Natural killer cell (primary cell): ENCODE measurements at regions not wholly inside any gene's neighbourhood (a gene's known extent, or its start where the extent isn't known, plus 50 kb on each side); places are given as distances from the start of the nearest gene placed in this dataset.

Source experiments
- ATAC-seq, 3 donors: fragments of 150-1000 bp in 2 of 3; fragments of 200-7000 bp in 1 of 3; cut with Tn5 transposase; 1 replicate in 1 of 3; 2 replicates in 2 of 3; pipeline ENCODE4 v1.10.0; 2021; ENCODE audit warnings: mild to moderate bottlenecking in 2 of 3, moderate library complexity in 2 of 3
- DNase-seq, 2 donors: peaks; one replicate each; pipeline versions ENCODE4 v3.0.0 to v3.0.0-alpha.2; 2013 to 2021; ENCODE audit warnings: mixed read lengths in 1 of 2
- H3K27ac ChIP-seq: one replicate; pipeline ENCODE4 v1.5.1; 2013; ENCODE audit warnings: mild to moderate bottlenecking, low read length
- H3K27me3 ChIP-seq: one replicate; pipeline ENCODE4 v1.6.1; 2013; ENCODE audit warnings: low read length; ENCODE audit not compliant: control insufficient read depth, insufficient read depth
- H3K36me3 ChIP-seq: one replicate; pipeline ENCODE4 v1.6.1; 2013; ENCODE audit warnings: low read length; ENCODE audit not compliant: control insufficient read depth, insufficient read depth
- H3K4me1 ChIP-seq: one replicate; pipeline ENCODE4 v1.6.1; 2013; ENCODE audit warnings: low read length; ENCODE audit not compliant: control insufficient read depth, insufficient read depth
- H3K4me3 ChIP-seq: one replicate; pipeline ENCODE4 v1.5.1; 2013; ENCODE audit warnings: low read length
- H3K9me3 ChIP-seq: one replicate; pipeline ENCODE4 v1.6.1; 2013; ENCODE audit warnings: low read length; ENCODE audit not compliant: control insufficient read depth, insufficient read depth
- H3K27ac Mint-ChIP-seq, 2 donors: one replicate each; pipeline ENCODE4 v1.8.0; 2022; ENCODE audit warnings: mild to moderate bottlenecking in 2 of 2, mixed read lengths in 2 of 2, moderate library complexity in 1 of 2
- H3K27me3 Mint-ChIP-seq, 2 donors: one replicate each; pipeline ENCODE4 v1.8.0; 2022; ENCODE audit warnings: low read depth in 2 of 2, mixed read lengths in 2 of 2
- H3K36me3 Mint-ChIP-seq: one replicate; pipeline ENCODE4 v1.8.0; 2022; ENCODE audit warnings: mixed read lengths
- H3K4me1 Mint-ChIP-seq, 2 donors: one replicate each; pipeline ENCODE4 v1.8.0; 2022; ENCODE audit warnings: mixed read lengths in 2 of 2
- H3K4me3 Mint-ChIP-seq: one replicate; pipeline ENCODE4 v1.8.0; 2022; ENCODE audit warnings: mild to moderate bottlenecking, moderate library complexity, mixed read lengths
- H3K9me3 Mint-ChIP-seq, 2 donors: one replicate each; pipeline ENCODE4 v1.8.0; 2022; ENCODE audit warnings: mixed read lengths in 2 of 2
- WGBS: methylation state at CpG from one replicate; pipeline ENCODE4 v1.1.7; 2013; ENCODE audit warnings: missing lambda C conversion rate; ENCODE audit not compliant: insufficient coverage; 5-methylcytosine and 5-hydroxymethylcytosine counted together
- intact Hi-C: fragments of 100-400 bp; cut with micrococcal nuclease; formaldehyde crosslinking; loops from one replicate; pipeline ENCODE4 v1.14.2; 2022
- TF ChIP-seq, protein P1 (sequence below): fragments of 200-600 bp; IDR thresholded peaks from one replicate; pipeline ENCODE4 v1.8.0; 2022; ENCODE audit warnings: antibody characterized with exemption

DNA sequence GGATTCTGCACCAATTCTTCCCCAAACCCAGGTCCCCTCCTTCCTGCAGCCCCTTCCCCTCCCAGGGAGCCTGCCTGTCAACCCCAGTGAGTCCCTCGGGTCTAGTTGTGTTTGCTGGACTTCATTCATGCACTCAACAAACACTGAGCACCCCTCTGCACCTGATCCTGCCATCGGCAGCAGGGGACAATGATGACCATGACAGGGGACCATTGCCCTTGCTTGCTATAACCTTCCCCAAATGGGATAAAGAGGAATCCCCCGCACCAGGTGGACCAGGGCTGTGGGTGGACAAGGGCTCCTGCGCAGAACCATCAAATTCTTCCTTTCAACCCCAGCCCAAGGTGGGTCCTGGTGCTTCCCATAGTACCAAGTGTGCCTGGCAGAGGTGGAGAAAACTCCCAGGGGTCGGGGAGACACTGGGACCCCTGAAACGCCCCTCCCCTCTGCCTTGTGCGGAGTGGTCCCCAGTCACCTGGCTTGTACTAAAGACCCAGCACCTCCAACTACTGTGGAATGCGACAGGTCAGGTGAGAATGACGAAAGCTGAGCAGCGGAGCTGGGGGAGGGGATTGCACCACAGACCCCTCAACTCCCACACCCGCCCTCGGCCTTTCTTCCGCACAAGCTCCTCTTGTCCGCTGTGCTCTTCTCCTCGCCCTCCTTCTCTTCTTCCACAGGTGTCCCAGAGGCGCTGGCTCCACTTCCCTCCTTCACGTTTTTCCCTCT lies 119.9 kb upstream of the ZNF217 start:
- Histone ChIP-seq H3K4me1 (peaks cover 8% of the 10 kb centered on the region), H3K9me3 (no peaks in the 10 kb centered on the region), H3K4me3 (no peak overlapping the region), H3K36me3 (no peaks in the 10 kb centered on the region), H3K27me3 (no peaks in the 10 kb centered on the region), H3K27ac (no peak overlapping the region)
- Mint-ChIP-seq H3K4me1 (peaks cover 4 to 10% of the 10 kb centered on the region in 2 donors), H3K27me3 (peaks cover 6% of the 10 kb centered on the region in 2 donors), H3K4me3 (no peak overlapping the region), H3K36me3 (no peaks in the 10 kb centered on the region), H3K9me3 (no peaks in the 10 kb centered on the region), H3K27ac (no peak overlapping the region)
- DNase-seq (no peak), ATAC-seq (no peak)
- 92% methylated on average over 17 of the region's 17 CpGs for WGBS
- intact Hi-C loops, result no loop called here
- TF ChIP-seq, protein P1, sequence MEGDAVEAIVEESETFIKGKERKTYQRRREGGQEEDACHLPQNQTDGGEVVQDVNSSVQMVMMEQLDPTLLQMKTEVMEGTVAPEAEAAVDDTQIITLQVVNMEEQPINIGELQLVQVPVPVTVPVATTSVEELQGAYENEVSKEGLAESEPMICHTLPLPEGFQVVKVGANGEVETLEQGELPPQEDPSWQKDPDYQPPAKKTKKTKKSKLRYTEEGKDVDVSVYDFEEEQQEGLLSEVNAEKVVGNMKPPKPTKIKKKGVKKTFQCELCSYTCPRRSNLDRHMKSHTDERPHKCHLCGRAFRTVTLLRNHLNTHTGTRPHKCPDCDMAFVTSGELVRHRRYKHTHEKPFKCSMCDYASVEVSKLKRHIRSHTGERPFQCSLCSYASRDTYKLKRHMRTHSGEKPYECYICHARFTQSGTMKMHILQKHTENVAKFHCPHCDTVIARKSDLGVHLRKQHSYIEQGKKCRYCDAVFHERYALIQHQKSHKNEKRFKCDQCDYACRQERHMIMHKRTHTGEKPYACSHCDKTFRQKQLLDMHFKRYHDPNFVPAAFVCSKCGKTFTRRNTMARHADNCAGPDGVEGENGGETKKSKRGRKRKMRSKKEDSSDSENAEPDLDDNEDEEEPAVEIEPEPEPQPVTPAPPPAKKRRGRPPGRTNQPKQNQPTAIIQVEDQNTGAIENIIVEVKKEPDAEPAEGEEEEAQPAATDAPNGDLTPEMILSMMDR, result no peak

DNA sequence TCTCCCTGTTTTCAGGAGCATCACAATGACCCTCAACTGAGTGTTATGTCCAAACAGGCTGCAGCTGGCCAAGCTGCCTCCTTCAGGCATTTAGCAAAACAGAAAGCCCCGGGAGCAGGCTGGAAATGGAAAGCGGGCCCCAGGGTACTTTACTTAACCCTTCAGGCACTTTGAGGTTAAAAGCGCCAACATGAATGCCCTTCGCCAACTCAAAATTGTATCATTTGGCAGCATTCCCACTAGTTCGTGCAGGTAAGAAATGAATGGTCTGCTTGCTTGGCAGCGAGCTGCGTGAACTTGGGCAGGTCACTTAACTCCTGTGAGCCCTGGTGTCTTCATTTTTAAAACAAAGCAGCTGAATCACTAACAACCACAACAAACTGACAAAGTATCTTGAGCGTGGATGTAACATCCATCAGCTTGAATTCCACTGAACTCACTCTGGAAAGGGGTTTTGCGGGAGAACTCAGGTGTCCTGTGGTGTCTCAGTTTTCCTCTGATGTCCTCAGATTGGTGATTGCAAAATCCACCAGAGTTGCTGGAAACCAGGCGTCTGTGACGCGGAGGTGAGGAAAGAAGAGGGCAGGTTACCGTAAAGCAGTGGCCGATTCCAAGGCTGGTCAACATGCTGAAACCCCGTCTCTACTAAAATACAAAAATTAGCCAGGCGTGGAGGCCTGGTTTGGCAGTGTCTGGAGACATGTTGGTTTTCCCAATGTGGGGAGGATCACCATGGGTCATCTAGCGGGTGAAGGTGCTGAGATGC lies 118.8 kb upstream of the ZNF217 start:
- Mint-ChIP-seq H3K27me3 (peaks cover 6% of the 10 kb centered on the region in 2 donors), H3K36me3 (no peaks in the 10 kb centered on the region), H3K4me1 (peaks cover 13 to 20% of the 10 kb centered on the region in 2 donors), H3K9me3 (no peaks in the 10 kb centered on the region), H3K27ac (no peak overlapping the region), H3K4me3 (no peak overlapping the region)
- no peak overlapping the region for H3K4me3 ChIP-seq
- no peaks in the 10 kb centered on the region for H3K36me3 ChIP-seq
- H3K4me1 ChIP-seq, result peaks cover 17% of the 10 kb centered on the region
- 93% methylated on average over 17 of the region's 17 CpGs for WGBS
- DNase-seq (no peak), ATAC-seq (no peak)
- intact Hi-C loops, result no loop called here
- no peak overlapping the region for H3K27ac ChIP-seq
- TF ChIP-seq, protein P1, result no peak
- no peaks in the 10 kb centered on the region for H3K9me3 ChIP-seq
- H3K27me3 ChIP-seq, result no peaks in the 10 kb centered on the region

DNA sequence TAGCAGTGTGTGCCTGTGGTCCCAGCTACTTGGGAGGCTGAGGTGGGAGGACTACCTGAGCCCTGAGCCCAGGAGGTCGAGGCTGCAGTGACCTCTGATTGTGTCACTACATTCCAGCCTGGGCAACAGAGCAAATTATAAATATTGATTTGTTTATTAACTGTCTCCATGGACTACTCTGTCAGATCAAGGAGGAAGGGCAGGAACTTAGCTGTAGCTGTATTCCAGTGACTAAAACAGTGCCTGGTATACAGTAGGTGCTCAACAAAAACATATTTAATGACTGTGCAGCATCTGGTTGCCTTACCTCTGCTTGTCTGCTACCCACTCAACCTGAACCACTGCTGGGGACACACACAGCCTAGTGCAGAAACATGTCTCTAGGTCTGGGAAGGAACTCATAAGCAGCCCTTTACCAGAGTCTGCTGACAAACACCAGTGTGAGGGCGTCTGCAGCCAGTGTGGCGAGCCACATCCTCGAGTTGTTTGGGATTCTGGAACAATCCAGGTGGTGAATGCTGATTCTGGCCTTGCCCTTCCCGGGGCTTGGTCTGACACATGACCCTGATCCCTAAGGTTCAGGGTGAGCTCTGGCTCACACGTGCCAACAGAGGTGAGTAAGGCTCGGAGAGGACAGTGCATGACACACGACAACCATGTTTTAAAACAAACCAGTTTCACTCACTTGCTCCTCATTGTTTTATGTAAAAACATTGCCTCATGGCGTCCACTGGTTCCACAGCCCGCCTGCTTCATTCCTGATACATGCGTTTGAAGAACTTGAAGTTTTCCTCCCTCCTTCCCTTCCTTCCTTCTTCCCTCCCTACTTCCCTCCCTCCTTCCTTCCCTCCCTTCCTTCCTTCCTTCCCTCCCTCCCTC lies 117.9 kb upstream of the ZNF217 start:
- ATAC-seq (no peak), DNase-seq (no peak)
- intact Hi-C loops, result no loop called here
- Mint-ChIP-seq H3K9me3 (no peaks in the 10 kb centered on the region), H3K27ac (no peak overlapping the region), H3K27me3 (peaks cover 6% of the 10 kb centered on the region in 2 donors), H3K4me3 (no peak overlapping the region), H3K4me1 (peaks cover 21 to 29% of the 10 kb centered on the region in 2 donors), H3K36me3 (no peaks in the 10 kb centered on the region)
- Histone ChIP-seq H3K4me3 (no peak overlapping the region), H3K27me3 (no peaks in the 10 kb centered on the region), H3K4me1 (peaks cover 21% of the 10 kb centered on the region), H3K36me3 (no peaks in the 10 kb centered on the region), H3K27ac (no peak overlapping the region), H3K9me3 (no peaks in the 10 kb centered on the region)
- WGBS, result 89% methylated on average over 11 of the region's 11 CpGs
- TF ChIP-seq, protein P1, result no peak
